DMS79 (cell line): ENCODE measurements at regions not wholly inside any gene's neighbourhood (a gene's known extent, or its start where the extent isn't known, plus 50 kb on each side); places are given as distances from the start of the nearest gene placed in this dataset.

Experiments
- DNase-seq: peaks from one replicate; lab custom pipeline; 2025; lab: John Stamatoyannopoulos, UW

DNA sequence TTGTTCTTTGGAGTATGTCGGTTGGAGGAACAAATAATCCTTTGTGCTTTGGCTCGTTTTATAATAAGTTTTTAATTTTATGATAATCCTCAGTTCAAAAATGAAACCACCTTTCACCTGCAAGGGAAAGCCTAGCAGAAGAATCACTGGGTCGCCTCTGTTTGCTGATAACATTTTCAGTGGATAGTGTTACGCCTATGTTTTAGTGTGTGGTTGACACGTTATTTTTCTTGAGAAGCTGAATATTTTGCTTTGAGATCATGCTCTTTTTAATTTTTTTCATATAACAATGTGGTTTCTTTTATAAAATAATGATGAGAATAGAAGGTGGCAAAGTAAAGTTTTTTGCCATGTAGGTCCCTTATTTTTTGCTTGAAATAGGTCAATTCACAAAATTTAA is 172.7 kb upstream of the ZEB2 start:
- DNase-seq: no peak

GRCh38 chr2:144690771-144691170 is 170.9 kb upstream of the ZEB2 start:
- DNase-seq: no peak

- DNase-seq: no peak
Measured at GRCh38 chr2:144686518-144687215, 166.7 kb upstream of the ZEB2 start.

DNA sequence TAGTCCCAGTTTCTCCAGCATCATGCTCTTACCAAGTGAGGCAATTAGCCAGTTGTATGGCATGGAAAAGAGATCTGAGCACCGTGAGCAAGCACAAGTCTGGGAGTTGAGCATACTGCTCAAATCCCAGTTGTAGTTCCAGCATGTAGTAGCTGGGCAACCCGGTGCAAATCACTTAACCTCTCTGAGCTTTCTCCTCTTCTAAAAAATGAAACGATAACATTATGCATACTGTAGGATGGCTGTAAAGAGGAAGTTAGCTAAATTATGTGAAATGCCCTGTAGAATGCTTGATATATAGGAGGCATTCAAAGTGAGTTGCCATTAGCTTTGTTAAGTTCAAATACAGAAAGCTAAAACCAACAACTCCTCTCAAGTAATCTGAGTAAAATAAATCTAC is 164.0 kb upstream of the ZEB2 start:
- no peak for DNase-seq

DNA sequence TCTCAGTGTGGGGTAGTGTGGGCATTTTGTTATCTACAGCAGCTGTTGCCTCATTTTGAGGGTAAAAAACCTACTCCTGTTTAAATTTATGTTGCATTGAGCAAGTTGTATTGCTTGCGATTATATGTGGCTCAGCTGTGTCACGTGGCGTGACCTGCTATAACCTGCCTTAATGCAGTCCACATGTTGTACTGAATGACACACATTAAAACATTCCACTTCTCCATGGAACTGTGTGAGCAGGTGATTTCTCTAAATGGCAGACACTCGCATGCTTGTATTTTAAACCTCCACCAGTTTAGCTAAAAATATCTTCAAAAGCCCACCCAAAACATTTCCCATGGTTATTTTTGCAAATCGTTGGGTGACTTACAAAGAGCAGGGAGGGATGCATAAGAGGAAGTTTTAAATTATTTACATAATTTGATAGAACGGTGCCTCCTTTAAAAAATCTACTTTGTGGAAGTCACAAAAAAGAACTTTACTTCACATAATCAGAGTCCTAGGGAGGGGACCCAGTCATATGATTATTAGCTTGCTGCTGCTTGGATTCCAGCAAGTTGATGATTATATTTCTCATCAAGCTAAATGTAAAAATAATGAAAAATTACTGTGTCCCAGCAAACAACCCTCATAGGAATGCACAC is 163.3 kb upstream of the ZEB2 start:
- no peak for DNase-seq

DNA sequence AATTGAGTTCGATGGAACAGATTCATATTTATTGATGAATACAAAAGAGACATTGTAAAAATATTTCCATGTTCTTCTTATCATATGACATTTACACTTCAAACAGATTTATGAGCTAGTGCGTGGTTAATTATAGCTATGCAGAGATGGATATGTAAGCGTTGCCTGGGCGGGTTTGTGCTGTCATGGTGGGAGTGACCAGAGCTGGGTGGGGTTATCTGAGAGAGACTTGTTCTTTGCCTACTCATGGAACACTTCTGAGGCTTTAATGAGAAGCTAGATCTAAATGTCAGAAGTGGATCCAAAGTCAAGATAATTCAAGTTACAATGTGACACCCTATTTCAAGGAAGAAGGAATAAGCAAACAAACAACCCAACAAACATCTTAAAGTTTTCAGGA is 162.3 kb upstream of the ZEB2 start:
- no peak for DNase-seq

GRCh38 chr2:144681389-144681788 is 161.5 kb upstream of the ZEB2 start:
- DNase-seq: no peak

- peak; percentile 75 for DNase-seq
Measured at GRCh38 chr2:144679942-144680341, 160.0 kb upstream of the ZEB2 start.

DNA sequence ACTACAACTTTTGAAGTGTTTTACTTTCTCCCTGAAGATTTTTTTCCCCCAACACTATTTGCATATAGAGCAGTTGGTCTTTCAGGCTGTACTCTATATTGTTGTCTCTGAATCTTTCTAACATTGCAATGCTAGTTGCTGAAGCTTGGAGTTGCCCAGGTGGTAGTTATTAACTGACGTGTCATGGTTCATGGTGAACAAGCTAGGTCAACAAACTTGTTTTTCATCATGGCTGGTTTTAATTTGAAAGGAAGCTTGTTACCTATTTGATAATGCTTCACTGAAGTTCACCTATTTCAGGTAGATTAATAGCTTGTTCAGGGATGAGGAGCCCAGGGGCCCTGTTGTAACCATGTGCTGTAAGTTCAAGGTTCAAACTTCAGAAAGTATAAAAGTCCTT is 158.8 kb upstream of the ZEB2 start:
- DNase-seq: peak; percentile 44

GRCh38 chr2:144675731-144676130 is 155.8 kb upstream of the ZEB2 start:
- DNase-seq: no peak

DNA sequence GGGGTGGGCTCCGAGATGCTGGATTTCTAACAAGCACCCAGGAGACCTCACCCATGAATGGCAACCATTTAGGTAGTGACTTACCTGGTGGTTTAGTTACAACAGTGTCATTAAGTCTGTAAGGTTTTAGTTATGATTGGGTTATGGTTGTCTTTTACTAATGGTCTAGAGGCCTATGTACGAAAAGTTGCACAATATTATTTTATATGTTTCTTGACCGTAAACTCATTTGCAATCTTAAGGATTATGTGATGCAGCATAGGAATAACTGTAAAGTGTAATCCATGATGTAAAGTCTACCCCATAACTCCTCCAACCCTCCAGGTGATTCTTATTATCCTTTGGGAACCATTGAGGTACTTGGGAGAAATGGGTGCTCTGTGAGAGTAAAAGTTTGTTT is 155.4 kb upstream of the ZEB2 start:
- no peak for DNase-seq

- DNase-seq: no peak
Measured at GRCh38 chr2:144674071-144674470, 154.2 kb upstream of the ZEB2 start.

DNA sequence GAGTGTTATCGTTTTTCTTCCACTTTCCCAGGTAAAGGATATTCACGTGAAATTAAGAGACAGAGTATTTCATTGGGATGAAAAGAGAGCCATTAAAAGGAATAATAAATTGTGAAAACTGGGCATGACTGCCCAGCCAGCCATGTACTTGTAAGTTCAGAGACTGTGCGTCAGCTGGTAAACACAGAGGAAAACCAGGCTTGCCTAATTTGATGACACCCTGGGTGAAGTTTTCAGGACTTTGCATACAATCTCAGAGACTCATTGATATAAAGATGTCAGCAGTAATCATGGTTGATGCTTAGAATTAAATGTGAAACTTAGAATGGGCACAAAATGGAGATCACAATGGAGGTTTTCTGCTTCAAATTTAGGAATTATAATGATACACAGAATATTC is 153.5 kb upstream of the ZEB2 start:
- DNase-seq: no peak

- DNase-seq: no peak
Measured at GRCh38 chr2:144671695-144672455, 152.0 kb upstream of the ZEB2 start.

DNA sequence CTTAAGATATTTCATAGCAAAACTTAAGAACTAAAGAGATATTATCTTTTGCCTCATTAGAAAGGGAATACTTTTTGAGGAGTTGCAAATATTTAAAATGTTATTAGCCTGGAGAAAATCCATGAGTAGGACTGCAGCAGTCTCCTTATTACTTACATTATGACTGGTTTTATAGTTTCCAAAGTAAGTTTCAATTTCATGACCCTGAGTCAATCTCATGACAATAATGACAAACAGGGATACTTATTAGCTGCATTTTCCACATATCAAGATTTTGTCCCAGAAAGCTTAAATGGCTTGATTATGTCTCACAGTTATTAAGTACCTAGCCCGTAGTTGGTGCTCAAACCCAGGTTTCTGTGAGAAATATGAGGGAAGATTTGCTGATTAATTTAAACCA is 150.8 kb upstream of the ZEB2 start:
- no peak for DNase-seq

DNA sequence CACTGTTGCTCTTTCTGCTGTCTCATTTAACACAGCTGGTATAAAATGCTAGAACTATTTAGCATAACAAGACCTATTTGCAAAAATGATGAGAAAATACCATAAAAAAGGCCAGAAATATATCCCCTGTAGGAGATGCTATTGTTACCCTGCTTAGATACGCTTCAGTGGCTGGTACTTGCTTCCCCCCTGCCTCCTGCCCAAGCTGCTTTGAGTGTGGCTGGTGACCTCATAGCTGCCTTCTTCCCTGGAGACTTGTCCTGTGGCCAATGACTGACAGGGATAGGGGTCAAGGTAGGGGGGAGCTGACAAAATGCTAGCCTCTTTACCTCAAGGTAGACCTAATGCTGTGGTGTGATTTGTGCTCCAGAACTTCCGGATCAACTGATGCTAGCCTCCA is 150.2 kb upstream of the ZEB2 start:
- DNase-seq: no peak

GRCh38 chr2:144669196-144669987 is 149.5 kb upstream of the ZEB2 start:
- no peak for DNase-seq

DNA sequence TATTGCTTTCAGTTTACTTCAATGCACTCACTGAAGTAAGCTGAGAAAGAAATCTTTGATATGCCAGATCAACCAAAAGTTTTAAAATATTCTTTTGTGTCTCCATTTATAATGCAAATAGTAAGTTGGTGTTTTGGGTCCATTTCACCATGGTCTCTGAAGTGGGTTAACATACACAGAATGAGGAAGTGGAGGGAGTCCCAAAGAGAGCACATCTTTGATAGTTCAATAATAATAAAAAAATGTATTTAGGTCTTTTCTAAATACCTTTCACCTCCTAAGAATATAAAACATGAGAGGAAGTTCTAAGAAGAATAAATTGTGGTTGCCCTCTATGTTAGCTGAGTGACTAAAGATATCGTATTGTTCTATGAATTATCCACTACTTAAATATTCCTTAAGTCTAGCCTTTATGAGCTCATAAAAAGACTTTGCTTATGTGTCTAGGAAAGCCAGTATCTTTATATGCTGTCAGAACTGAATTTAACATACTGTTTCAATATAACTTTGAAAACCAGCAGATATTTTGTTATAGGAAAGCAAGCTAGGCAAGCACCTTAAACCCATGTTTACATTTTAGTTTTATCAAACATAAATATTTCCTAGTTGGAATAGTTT is 148.7 kb upstream of the ZEB2 start:
- no peak for DNase-seq

DNA sequence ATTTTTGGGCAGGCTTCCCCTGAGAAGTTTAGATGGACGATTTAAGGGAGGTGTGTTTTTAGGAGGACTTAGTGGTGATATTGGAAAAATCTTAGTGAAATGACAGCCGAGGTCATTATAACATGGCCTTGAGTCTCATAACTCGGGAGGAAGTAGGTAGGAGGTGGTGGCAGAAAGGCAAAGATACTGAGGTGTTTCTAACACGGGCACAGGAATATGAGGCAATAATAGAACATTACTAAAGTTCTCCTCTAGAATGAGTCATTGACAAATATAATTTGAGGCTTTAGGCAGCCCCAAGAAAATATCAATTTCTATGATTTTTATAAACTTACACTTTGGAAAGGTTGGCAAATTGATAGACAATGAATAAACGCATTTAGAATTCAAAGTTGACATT is 146.1 kb upstream of the ZEB2 start:
- no peak for DNase-seq

GRCh38 chr2:144663207-144663606 is 143.3 kb upstream of the ZEB2 start:
- no peak for DNase-seq

GRCh38 chr2:144660518-144661316 is 140.8 kb upstream of the ZEB2 start:
- DNase-seq: no peak
